Astrocyte (in vitro differentiated cells and primary cell): ENCODE measurements at regions not wholly inside any gene's neighbourhood (a gene's known extent, or its start where the extent isn't known, plus 50 kb on each side); places are given as distances from the start of the nearest gene placed in this dataset.

Experiments used
- DNase-seq: peaks from one replicate; pipeline ENCODE4 v3.0.0-alpha.2; 2010; ENCODE audit warnings: low read depth
- FAIRE-seq: peaks from 2 replicates; lab custom pipeline; 2011; peaks lifted over from hg19 to GRCh38; lab: Jason Lieb, UNC
- H2AFZ ChIP-seq: 2 replicates; pipeline ENCODE4 v1.6.0; 2012; ENCODE audit warnings: low read depth, low read length, inconsistent platforms
- H3K27ac ChIP-seq: 2 replicates; pipeline ENCODE4 v1.5.1; 2011; ENCODE audit warnings: low read depth, low read length, inconsistent platforms
- H3K27me3 ChIP-seq: 2 replicates; pipeline ENCODE4 v1.6.0; 2011; ENCODE audit warnings: low read length, inconsistent platforms; ENCODE audit not compliant: insufficient read depth
- H3K36me3 ChIP-seq: 2 replicates; pipeline ENCODE4 v1.5.1; 2011; ENCODE audit warnings: low read length, inconsistent platforms; ENCODE audit not compliant: insufficient read depth
- H3K4me1 ChIP-seq: 2 replicates; pipeline ENCODE4 v1.5.1; 2011; ENCODE audit warnings: low read length, inconsistent platforms; ENCODE audit not compliant: insufficient read depth
- H3K4me2 ChIP-seq: 2 replicates; pipeline ENCODE4 v1.6.0; 2012; ENCODE audit warnings: low read length, inconsistent platforms
- H3K4me3 ChIP-seq: 2 replicates; pipeline ENCODE4 v1.5.1; 2011; ENCODE audit warnings: low read depth, mild to moderate bottlenecking, low read length, inconsistent platforms; ENCODE audit not compliant: insufficient read depth
- H3K79me2 ChIP-seq: 2 replicates; pipeline ENCODE4 v1.6.0; 2012; ENCODE audit warnings: mild to moderate bottlenecking, low read length, inconsistent platforms; ENCODE audit not compliant: insufficient read depth
- H3K9ac ChIP-seq: 2 replicates; pipeline ENCODE4 v1.6.0; 2012; ENCODE audit warnings: mild to moderate bottlenecking, low read length, inconsistent platforms
- H3K9me3 ChIP-seq: 2 replicates; pipeline ENCODE4 v1.5.1; 2012; ENCODE audit warnings: low read depth, mild to moderate bottlenecking, low read length, inconsistent platforms; ENCODE audit not compliant: insufficient read depth
- H4K20me1 ChIP-seq: 2 replicates; pipeline ENCODE4 v1.6.0; 2012; ENCODE audit warnings: low read length, inconsistent platforms; ENCODE audit not compliant: insufficient read depth
- H3K27ac Mint-ChIP-seq: one replicate; pipeline ENCODE4 v1.8.0; 2021; ENCODE audit warnings: mild to moderate bottlenecking, mixed read lengths; ENCODE audit not compliant: unreplicated experiment
- H3K27me3 Mint-ChIP-seq: one replicate; pipeline ENCODE4 v1.8.0; 2021; ENCODE audit warnings: low read depth, mixed read lengths; ENCODE audit not compliant: unreplicated experiment
- H3K36me3 Mint-ChIP-seq: one replicate; pipeline ENCODE4 v1.8.0; 2021; ENCODE audit warnings: low read depth, mixed read lengths; ENCODE audit not compliant: unreplicated experiment
- H3K4me1 Mint-ChIP-seq: one replicate; pipeline ENCODE4 v1.8.0; 2021; ENCODE audit warnings: low read depth, mixed read lengths; ENCODE audit not compliant: unreplicated experiment
- H3K4me3 Mint-ChIP-seq: one replicate; pipeline ENCODE4 v1.8.0; 2021; ENCODE audit warnings: mild to moderate bottlenecking, moderate library complexity, mixed read lengths; ENCODE audit not compliant: unreplicated experiment
- H3K9me3 Mint-ChIP-seq: one replicate; pipeline ENCODE4 v1.8.0; 2021; ENCODE audit warnings: mild to moderate bottlenecking, mixed read lengths; ENCODE audit not compliant: unreplicated experiment
- CTCF ChIP-seq: IDR thresholded peaks from 2 replicates; pipeline ENCODE4 v1.5.1; 2011; ENCODE audit warnings: low read depth, mild to moderate bottlenecking, inconsistent platforms, low read length, moderate library complexity; ENCODE audit not compliant: insufficient read depth
- EZH2 ChIP-seq: IDR thresholded peaks from 2 replicates; pipeline ENCODE4 v1.6.1; 2012; ENCODE audit warnings: mild to moderate bottlenecking, low read length, inconsistent platforms; ENCODE audit not compliant: insufficient read depth

GRCh38 chr1:55993646-55994318 lies 585.6 kb downstream of the PLPP3 start:
- H3K4me1 Mint-ChIP-seq, result no peaks in the 10 kb centered on the region
- no peaks in the 10 kb centered on the region for H3K79me2 ChIP-seq
- no peak for TF ChIP-seq EZH2
- TF ChIP-seq CTCF, result no peak
- H3K9me3 ChIP-seq, result no peaks in the 10 kb centered on the region
- no peak overlapping the region for H3K4me2 ChIP-seq
- H3K27ac ChIP-seq, result no peak overlapping the region
- H3K27ac Mint-ChIP-seq, result no peak overlapping the region
- H3K4me3 Mint-ChIP-seq, result no peak overlapping the region
- no peak overlapping the region for H2AFZ ChIP-seq
- H3K36me3 ChIP-seq, result no peaks in the 10 kb centered on the region
- no peaks in the 10 kb centered on the region for H3K27me3 ChIP-seq
- H3K9ac ChIP-seq, result no peak overlapping the region
- H3K4me3 ChIP-seq, result no peak overlapping the region
- FAIRE-seq (peak; percentile 13), DNase-seq (no peak)
- peaks cover 4% of the 10 kb centered on the region for H3K9me3 Mint-ChIP-seq
- no peaks in the 10 kb centered on the region for H3K4me1 ChIP-seq
- peaks cover 35% of the 10 kb centered on the region for H3K27me3 Mint-ChIP-seq
- H4K20me1 ChIP-seq, result no peaks in the 10 kb centered on the region
- no peaks in the 10 kb centered on the region for H3K36me3 Mint-ChIP-seq

GRCh38 chr1:55990007-55990406 lies 589.4 kb downstream of the PLPP3 start:
- H3K36me3 ChIP-seq, result no peaks in the 10 kb centered on the region
- H4K20me1 ChIP-seq, result no peaks in the 10 kb centered on the region
- no peaks in the 10 kb centered on the region for H3K9me3 ChIP-seq
- H3K79me2 ChIP-seq, result no peaks in the 10 kb centered on the region
- H3K4me3 ChIP-seq, result no peak overlapping the region
- no peaks in the 10 kb centered on the region for H3K27me3 ChIP-seq
- Mint-ChIP-seq H3K4me3 (no peak overlapping the region), H3K9me3 (no peaks in the 10 kb centered on the region), H3K27ac (no peak overlapping the region), H3K27me3 (peaks cover 32% of the 10 kb centered on the region), H3K4me1 (no peaks in the 10 kb centered on the region), H3K36me3 (no peaks in the 10 kb centered on the region)
- TF ChIP-seq EZH2 (no peak), CTCF (no peak)
- no peak overlapping the region for H2AFZ ChIP-seq
- no peaks in the 10 kb centered on the region for H3K4me1 ChIP-seq
- DNase-seq (no peak), FAIRE-seq (no peak)
- no peak overlapping the region for H3K4me2 ChIP-seq
- H3K27ac ChIP-seq, result no peak overlapping the region
- H3K9ac ChIP-seq, result no peak overlapping the region

GRCh38 chr1:55988963-55989452 lies 590.4 kb downstream of the PLPP3 start:
- Mint-ChIP-seq H3K27me3 (peaks cover 33% of the 10 kb centered on the region), H3K36me3 (no peaks in the 10 kb centered on the region), H3K9me3 (no peaks in the 10 kb centered on the region), H3K27ac (no peak overlapping the region), H3K4me3 (no peak overlapping the region), H3K4me1 (no peaks in the 10 kb centered on the region)
- Histone ChIP-seq H4K20me1 (no peaks in the 10 kb centered on the region), H3K9ac (no peak overlapping the region), H3K4me1 (no peaks in the 10 kb centered on the region), H3K9me3 (no peaks in the 10 kb centered on the region), H3K27me3 (no peaks in the 10 kb centered on the region), H3K79me2 (no peaks in the 10 kb centered on the region), H3K4me2 (no peak overlapping the region), H3K4me3 (no peak overlapping the region), H3K36me3 (no peaks in the 10 kb centered on the region), H3K27ac (no peak overlapping the region), H2AFZ (no peak overlapping the region)
- no peak for TF ChIP-seq EZH2
- no peak for TF ChIP-seq CTCF
- DNase-seq, result no peak
- no peak for FAIRE-seq
